Stimulated activated CD8-positive, alpha-beta memory T cell treated with anti-CD3 and anti-CD28 coated beads, Interleukin-2, amount 100 ng/mL, for 1 hour (primary cell): ENCODE measurements at regions not wholly inside any gene's neighbourhood (a gene's known extent, or its start where the extent isn't known, plus 50 kb on each side); places are given as distances from the start of the nearest gene placed in this dataset.

ENCODE experiments used
- DNase-seq, 2 donors: peaks; one replicate each; pipeline ENCODE4 v3.0.0-alpha.2; 2020; ENCODE audit warnings: low read depth in 2 of 2

DNA sequence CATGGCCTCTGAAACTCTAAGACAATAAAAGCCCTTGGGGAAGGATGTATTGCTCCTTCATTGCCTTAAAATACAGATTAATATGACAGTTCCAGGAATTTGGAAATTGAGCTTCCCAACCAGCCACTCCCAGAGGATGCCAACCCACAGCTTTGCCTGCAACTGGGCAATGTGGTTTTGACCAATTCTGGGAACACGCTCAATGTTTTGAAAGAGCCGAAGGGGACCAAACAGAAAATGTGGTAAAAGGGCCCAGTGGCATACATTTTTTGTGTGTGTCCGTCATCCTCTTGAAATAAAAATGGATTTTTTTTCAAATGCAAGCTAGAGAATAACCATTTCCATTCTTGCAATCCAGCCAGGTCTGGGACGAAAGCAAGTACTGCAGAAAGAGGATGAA lies 88.3 kb upstream of the PLEKHG7 start:
- no peak for DNase-seq

DNA sequence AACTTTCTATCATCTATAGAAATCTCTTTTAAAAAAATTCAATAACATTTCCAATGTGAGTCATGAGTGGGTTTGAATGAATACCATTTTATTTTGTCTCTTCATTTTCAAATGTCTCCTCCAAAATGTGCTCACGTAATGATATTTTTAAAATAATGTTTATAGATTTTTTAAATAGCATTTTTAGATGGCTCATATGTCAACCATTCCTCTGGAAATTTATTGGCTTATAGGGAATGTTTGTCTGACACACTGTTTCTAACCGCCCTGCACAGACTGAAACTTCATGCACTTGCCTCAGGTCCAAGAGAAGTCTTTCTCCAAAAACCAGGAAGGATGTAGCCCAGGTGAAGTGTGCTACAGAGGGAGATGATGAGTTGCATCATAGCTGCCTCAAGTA lies 88.8 kb upstream of the PLEKHG7 start:
- DNase-seq: no peak

DNA sequence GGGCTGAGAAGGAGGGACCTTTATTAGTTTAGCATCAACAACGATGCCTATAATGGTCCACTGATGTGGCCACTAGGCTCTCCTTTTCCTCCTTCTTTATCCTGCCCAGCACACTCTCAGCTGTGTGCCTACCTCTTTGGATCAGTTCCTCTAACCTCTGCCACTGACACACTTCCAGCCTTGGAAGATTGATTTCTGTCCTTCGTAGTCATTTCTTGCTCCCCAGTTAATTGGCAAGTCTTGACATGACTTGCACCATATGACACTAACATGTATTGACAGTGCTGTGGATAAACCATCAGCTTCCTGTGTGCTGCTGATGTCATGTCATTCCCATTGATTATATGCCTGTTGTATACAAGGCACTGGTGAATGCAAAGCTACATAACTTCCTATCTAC lies 90.2 kb upstream of the PLEKHG7 start:
- DNase-seq: no peak

DNA sequence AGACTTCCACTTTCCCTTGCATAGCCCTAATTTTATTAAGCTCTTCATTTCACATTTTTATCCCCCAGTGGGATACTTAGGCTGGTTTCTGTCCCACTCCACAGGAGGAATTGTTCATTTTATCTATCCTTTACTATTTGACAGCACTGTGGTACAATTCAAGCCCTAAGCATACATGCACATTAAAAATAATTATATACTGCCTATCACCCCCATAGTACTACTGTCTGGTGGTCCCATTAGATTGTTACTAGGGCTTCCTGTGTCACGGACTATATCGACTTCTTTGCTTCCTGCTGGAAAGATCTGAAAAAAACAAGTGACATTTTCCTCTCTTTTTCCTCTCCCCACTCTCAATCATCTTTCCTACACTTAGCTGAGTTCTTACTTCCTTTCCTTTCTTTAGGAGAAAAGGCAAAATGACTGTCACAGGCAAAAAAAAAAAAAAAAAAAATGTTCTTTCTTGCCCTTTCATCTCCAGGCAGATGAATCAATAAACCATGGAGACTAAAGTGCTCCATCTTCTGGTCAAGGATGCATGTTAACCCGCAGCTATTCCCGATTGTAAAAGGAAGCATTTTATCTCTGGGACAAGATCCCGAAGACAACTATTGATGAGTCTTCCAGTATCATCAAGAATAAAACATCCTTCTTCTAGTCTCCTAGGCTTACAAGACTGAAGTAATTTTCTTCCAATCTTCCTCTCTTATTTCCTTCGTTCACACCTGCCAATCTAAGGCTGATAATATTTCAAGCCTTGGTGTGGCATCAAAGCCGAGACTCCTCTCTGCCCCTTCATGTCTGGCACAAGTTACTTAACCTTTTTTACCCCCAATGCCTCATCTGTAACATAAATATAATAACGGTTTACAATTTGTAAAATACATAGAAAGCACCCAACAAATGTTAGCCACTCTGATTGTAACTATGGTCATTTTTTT lies 94.4 kb upstream of the PLEKHG7 start:
- no peak for DNase-seq

DNA sequence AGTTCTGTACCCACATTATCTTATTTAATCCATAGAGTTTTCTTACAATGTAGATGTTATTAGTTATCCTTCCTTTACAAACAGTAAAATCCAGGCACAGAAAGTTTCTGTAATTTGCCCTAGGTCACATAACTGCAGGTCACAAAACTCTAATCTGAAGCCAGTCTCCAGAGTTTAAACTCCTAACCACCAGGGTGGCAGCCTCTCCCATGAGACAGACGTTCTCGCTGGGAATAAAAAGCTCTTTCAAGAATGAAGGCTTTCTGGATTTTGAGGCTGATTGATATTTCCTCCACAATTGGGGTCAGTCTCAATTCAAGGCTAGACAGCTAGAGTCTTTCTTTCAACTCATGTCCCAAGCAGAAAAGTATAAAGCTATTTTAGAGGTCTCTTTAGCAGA lies 95.8 kb upstream of the PLEKHG7 start:
- no peak for DNase-seq

DNA sequence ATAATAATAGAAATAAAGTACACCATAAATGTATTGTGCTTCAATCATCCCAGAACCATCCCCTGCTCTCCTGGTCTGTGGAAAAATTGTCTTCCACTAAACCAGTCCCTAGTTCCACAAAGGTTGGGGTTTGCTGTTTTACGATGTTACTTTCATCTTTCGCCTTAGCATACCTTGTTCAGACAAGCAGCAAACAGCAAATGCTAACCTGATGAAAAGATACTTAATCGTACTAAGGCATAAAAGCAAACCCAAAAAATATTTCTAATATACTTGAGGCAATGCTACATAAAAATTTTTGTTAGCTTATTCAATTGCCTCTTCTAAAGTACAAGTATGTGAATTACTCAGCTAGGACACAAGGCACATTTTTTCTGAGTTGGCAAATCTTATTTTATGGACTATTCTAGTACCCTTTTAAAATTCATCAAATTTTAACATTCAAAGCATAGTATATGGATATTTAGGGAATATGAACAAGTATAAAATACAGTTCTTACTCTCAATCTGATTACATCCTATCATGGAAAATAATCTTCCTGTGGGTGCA lies 97.1 kb upstream of the PLEKHG7 start:
- no peak for DNase-seq

DNA sequence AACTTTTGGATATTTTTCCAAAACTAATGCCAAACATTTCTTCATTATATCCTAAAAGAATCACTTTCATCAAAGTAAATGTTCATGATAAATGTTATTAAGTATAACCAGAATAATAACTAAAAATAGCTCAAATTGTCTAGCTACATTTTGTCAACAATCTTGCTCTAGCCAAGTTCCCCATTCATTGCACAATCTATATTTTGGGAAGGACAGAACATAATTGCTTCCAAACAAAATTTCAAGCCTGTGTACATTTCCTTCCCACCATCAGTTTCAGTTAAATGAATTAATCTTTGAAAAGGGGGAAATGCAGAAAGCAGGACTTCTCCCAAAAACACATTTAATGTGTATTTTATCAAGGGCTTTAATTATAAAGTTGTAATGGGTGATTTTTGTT lies 98.0 kb upstream of the PLEKHG7 start:
- no peak for DNase-seq

DNA sequence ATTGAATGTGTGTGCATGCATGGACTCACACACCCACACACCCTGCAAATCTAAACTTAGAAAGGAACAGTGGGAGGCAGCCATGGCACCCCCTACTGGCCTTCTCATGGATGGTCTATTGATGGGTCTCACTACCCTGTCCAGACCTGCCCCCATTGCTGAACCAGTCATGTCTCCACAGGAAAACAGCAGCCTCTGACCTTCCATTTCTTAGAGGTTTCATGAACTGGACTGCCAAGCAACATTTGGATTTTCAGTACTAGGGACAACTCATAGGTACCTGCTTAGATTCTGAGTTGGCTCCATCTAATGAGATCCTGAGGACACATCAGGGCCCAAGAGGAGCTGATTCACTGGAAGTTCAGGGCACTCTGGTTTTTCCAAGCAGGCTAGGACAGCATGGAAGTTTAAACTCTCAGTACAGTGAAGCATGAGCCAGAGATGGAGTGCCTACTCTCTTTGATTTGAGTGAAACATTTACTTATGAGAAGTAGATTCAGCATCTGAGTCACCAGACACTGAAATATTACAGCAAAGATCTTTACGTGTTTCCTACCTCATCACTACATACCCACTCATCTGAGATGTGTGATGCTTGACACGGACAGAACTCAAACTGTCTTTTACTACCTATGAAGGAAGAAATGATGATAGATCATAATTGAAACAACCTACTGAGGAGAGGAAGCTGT lies 98.9 kb upstream of the PLEKHG7 start:
- no peak for DNase-seq

DNA sequence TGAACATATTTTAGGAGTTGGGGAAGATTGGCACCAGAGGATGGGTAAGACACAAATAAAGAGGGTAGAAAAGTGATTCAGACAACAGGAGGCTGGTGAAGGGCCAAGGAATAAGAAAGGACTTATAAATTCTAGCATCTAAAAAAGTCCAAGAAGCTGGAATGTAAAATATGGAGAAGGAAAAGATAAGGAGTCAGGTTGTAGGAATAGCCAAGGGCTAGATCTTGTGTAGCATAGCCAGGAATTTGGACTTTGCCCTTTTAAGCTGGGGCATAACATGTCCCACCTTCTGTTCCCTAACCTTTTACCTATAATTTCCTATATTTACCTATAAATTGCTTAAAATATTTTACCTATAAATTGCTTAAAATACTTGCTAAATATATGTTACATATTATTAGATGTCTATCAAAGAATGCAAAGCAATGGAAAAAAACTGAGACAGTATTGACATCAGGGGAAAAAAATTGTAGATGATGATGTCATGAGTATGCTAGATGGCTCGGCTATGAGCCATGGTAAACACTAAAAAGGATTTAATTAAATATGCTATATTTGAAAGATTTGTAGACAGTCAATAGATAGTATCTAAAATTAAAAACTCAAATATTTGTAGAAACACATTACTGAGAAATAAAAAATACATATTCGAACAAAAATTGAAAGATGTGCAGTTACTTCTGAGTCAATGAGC lies 99.7 kb upstream of the PLEKHG7 start:
- no peak for DNase-seq

DNA sequence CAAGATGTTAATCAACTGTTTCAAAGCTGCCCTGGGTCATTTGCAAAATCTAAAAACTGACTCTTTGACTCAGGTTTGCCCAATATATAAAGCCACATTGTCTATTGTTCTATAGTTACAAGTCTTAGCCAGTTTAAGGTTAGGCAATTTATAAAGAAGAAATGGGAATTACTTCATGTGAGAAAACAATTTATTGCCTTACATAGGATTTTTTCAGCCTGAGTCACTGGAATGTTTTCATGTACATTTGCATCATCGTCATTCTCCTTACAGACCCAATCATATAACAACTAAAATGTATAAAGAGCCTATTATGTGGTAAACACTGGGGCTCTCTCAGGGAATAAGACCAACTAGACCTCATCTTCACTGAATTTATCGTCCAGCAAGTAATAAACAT lies 100.3 kb upstream of the PLEKHG7 start:
- no peak for DNase-seq

DNA sequence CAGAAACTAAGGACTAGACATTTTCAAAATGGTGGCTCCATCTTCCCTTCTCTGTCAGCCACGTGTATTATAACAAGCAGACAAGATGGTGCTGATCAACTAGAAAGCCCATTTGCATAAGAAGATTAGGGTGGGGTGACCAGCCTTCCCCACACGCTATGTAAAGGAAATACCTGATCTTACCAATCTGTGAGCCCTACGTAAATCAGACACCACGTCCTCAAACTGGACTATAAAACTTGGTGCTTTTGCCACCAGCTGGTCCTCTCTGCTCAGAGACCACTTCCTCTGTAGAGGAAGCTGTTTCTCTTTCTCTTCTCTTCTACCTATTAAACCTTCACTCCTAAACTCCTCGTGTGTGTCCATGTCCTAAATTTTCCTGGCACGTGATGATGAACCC lies 101.1 kb upstream of the PLEKHG7 start:
- no peak for DNase-seq

DNA sequence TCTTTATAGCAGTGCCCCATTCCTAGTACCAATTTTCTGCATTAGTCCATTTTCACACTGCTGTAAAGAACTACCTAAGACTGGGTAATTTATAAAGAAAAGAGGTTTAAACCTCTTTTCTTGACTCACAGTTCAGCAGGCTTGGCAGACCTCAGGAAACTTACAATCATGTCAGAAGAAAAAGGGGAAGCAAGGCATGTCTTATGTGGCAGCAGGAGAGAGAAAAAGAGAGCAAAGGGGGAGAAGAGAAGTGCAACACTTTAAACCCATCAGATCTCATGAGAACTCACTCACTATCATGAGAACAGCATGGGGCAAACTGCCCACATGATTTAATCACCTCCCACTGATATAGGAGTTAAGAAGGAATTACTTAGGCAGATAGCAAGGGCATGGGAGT lies 101.6 kb upstream of the PLEKHG7 start:
- no peak for DNase-seq

DNA sequence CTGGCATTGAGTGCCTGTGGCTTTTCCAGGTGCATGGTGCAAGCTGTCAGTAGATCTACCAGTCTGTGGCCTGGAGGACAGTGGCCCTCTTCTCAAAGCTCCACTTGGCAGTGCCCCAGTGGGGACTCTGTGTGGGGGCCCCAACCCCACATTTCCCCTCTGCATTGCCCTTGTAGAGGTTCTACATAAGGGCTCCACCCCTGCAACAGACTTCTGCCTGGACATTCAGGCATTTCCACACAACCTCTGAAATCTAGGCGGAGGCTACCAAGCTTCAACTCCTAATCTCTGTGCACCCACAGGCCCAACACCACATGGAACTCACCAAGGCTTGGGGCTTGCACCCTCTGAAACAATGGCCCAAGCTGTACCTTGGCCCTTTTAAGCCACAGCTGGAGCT lies 102.7 kb upstream of the PLEKHG7 start:
- no peak for DNase-seq

DNA sequence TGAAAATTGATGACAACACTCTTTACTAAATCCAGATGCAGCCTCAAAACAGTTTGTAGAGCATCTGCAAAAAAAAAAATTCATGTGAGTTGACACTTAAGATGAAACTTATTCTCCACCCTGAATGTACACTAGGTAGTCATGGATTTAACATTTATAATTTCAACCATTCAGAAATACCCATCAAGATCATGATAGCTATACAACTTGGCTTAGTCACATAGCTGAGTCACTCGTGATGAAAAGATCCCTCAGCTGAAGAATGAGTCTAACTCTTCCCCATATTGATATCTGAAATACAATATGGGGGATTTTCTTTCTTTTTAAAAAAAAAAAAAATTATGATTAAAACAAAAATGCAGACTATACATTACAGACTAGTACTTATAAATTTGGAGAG lies 104.8 kb upstream of the PLEKHG7 start:
- no peak for DNase-seq

DNA sequence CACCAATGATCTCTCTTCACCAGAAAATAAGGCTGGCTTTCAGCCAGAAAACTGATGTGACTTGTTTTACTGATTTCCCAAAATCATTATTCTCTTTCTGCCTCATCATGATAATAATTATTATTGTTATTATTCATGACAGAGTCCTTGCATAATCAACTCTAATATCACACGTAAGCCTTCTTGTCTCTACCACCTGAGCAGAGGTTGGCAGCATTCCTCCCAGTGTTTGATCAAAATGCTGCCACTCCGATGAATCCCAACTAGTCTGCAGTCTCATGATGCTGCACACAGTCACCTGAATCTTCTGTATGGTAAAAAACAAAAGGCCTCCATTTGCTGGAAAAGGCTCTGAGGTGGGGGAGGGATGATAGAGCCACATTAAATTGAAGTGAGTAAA lies 105.7 kb upstream of the PLEKHG7 start:
- DNase-seq: no peak

DNA sequence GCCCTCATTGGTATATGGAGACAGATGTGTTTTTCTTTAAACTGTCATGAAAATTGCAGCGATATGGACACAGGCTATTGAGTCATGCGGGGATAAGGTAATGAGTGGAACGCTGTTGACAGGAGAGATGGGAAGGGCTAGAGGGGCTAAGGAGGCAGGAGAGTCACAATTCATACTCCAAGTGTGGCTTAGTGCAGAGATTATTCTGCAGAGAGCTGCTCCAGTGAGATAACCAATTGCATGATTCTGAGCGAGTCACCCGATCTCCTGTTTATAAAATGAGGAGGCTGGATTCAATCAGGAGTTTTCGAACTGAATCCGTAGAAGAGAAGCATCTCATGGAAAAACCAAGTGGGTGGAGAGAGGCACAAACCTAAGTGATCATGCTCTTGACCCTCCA lies 106.4 kb upstream of the PLEKHG7 start:
- DNase-seq: no peak

DNA sequence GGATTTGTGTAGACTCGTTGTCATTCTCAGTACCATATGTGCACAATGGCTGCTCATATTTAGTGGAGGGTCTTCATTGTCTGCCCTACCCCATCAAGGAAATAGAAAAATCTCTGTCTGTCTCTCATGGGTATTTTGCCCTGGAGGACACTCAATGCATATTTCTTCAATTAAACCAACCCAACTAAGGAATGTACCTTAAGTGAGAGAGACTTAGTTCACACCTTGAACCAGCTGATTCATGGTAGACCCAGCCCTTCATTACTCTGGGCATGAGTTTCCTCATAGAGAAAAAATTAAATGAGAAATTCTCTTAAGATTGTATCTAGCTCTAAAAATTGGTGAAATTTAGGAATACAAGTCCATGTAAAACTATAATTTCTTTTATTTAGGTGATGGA lies 107.1 kb upstream of the PLEKHG7 start:
- DNase-seq: no peak

DNA sequence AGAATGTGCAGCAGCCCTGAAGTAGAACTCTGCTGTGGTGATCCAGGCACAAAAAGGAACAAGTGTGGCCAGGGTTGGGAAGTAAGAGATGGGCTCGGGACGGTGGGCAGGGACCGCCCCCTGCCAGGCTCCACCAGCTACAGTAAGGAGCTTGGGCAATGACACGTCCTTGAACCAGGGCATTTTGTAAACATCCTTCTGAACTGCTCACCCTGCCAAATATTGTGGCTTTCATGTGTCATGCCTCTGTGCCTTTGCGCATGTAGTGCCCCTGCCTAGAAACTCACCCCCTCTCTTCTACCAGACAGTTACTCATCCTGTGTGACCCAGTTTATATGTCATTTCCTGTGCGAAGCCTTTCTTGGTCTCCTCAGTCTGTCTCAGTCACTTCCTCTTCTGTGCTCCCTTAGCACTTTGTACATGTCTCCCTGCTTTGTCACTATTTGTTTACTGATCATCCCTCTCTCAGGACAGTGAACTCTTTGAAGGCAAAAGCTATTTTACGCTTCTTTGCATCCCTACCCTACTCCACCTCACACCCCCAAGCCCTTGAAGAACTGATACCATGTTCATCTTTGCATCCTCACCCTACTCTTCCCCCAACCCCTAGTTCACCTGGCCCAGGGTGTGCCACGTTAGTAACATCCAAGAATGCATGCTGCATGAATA lies 108.9 kb upstream of the PLEKHG7 start:
- peak; percentile 52 to 61 for DNase-seq

DNA sequence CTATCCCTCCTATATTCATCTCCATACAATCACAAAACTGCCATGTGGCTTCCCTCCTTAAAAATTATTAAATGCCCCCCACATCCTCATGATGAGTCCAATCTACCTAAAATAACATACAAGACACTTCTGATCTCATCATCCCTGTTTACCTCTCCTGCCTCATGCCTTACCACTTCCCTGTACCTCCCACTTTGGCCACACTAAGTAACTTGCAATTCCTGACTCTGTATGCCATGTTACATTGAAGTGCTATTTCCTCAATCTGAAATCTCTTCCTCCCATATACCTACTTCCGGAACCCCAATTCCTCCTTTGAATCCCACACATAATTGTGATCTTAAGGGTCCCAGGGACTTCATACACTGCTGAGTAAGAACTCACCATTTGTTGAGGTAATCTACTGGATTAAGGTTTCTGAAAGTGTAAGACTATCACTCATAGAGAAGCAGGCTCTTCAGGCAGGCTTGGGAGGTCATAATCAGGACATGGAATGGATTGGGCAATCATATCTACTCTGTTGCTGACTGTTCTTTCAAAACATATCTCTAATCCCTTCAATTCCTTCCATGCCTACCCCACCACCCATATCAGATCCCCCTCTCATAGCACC lies 117.6 kb upstream of the PLEKHG7 start:
- DNase-seq: no peak

DNA sequence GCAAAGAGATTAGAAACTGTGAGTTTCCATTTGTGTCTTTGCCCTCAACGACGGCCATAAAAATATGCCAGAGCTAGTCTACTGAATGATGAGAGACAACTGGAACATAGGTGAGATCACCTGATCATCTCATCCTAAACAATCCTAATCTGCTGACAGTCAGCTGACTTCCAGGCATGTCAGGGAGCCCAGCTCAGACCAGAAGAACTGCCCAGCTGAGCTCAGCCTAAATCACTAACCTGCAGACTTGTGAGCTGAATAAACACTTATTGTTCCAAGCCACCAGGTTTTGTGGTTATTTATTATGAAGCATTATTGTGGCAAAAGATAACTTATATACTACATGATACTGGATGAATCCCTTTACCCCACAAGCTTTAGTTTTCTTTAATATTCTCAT lies 118.9 kb upstream of the PLEKHG7 start:
- DNase-seq: no peak

DNA sequence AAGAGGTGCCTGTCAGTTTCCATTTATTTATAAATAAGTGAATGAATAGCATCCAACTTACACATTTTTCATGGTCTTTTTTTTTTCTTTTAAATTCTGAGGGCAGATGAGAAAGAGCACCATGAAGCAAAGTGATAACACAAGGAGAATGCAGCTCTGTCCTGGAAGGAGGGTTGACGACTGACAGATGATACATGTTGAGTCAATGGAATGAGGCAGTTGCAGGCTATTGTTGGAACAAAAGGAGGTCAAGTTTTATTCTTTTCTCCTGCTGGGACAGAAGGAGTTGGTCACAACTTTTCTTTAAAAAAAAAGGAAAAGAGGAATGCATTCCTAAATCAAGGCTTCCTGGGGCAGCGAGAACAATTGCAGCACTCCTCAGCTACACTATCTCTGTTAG lies 119.9 kb upstream of the PLEKHG7 start:
- no peak for DNase-seq
